ENCODE measurements at regions not wholly inside any gene's neighbourhood (a gene's known extent, or its start where the extent isn't known, plus 50 kb on each side); places are given as distances from the start of the nearest gene placed in this dataset.

- DNase-seq (ENCODE audit: low read depth) = no peak
These were observed 59.8 kb downstream of the MRM1 start for GRCh38 chr17:36661047-36661666.

GRCh38 chr17:36661688-36662087 lies 60.3 kb downstream of the MRM1 start:
- DNase-seq (ENCODE audit: low read depth) = no peak

GRCh38 chr17:36665417-36665816 lies 64.0 kb downstream of the MRM1 start:
- DNase-seq (ENCODE audit: low read depth) = peak; percentile 34

- no peak for DNase-seq (ENCODE audit: low read depth)
These were observed 66.5 kb downstream of the MRM1 start for GRCh38 chr17:36667922-36668321.

GRCh38 chr17:36668824-36669223 lies 67.4 kb downstream of the MRM1 start:
- DNase-seq (ENCODE audit: low read depth) = no peak

- DNase-seq (ENCODE audit: low read depth) = no peak
These were observed 69.8 kb downstream of the MRM1 start for GRCh38 chr17:36671144-36671543.

- DNase-seq (ENCODE audit: low read depth) = no peak
These were observed 71.1 kb downstream of the MRM1 start for GRCh38 chr17:36672403-36672918.

GRCh38 chr17:36673068-36673467 lies 71.7 kb downstream of the MRM1 start:
- DNase-seq (ENCODE audit: low read depth) = no peak

- no peak for DNase-seq (ENCODE audit: low read depth)
These were observed 72.4 kb downstream of the MRM1 start for GRCh38 chr17:36673637-36674277.

GRCh38 chr17:36674278-36674650 lies 72.9 kb downstream of the MRM1 start:
- no peak for DNase-seq (ENCODE audit: low read depth)

- no peak for DNase-seq (ENCODE audit: low read depth)
These were observed 73.9 kb downstream of the MRM1 start for GRCh38 chr17:36675250-36675649.

- DNase-seq (ENCODE audit: low read depth) = no peak
These were observed 74.4 kb downstream of the MRM1 start for GRCh38 chr17:36675786-36676185.

GRCh38 chr17:36679815-36680467 lies 78.6 kb downstream of the MRM1 start:
- no peak for DNase-seq (ENCODE audit: low read depth)

GRCh38 chr17:36680701-36681202 lies 79.4 kb downstream of the MRM1 start:
- DNase-seq (ENCODE audit: low read depth) = no peak

- DNase-seq (ENCODE audit: low read depth) = no peak
These were observed 81.4 kb downstream of the MRM1 start for GRCh38 chr17:36682773-36683172.

GRCh38 chr17:36683387-36683786 lies 82.0 kb downstream of the MRM1 start:
- DNase-seq (ENCODE audit: low read depth) = no peak

GRCh38 chr17:36684134-36684533 lies 82.8 kb downstream of the MRM1 start:
- DNase-seq (ENCODE audit: low read depth) = no peak

- no peak for DNase-seq (ENCODE audit: low read depth)
These were observed 84.8 kb downstream of the MRM1 start for GRCh38 chr17:36686123-36686669.

GRCh38 chr17:36687736-36688135 lies 86.4 kb downstream of the MRM1 start:
- no peak for DNase-seq (ENCODE audit: low read depth)

- no peak for DNase-seq (ENCODE audit: low read depth)
These were observed 87.8 kb downstream of the MRM1 start for GRCh38 chr17:36689089-36689667.

GRCh38 chr17:36690190-36690589 lies 88.8 kb downstream of the MRM1 start:
- DNase-seq (ENCODE audit: low read depth) = no peak

- DNase-seq (ENCODE audit: low read depth) = no peak
These were observed 90.2 kb downstream of the MRM1 start for GRCh38 chr17:36691606-36692005.

- no peak for DNase-seq (ENCODE audit: low read depth)
These were observed 93.7 kb downstream of the MRM1 start for GRCh38 chr17:36695082-36695481.

All from iris pigment epithelial cell (primary cell).